Bronchial epithelial cell (primary cell): ENCODE measurements at regions not wholly inside any gene's neighbourhood (a gene's known extent, or its start where the extent isn't known, plus 50 kb on each side); places are given as distances from the start of the nearest gene placed in this dataset.

Source experiments
- DNase-seq: peaks from one replicate; pipeline ENCODE4 v3.0.0-alpha.2; 2010; ENCODE audit warnings: low read depth
- FAIRE-seq: peaks from 2 replicates; lab custom pipeline; 2011; peaks lifted over from hg19 to GRCh38; lab: Jason Lieb, UNC
- H3K27me3 ChIP-seq: 2 replicates; pipeline ENCODE4 v1.5.1; 2011; ENCODE audit warnings: low read length; ENCODE audit not compliant: control insufficient read depth, insufficient read depth
- H3K36me3 ChIP-seq: 2 replicates; pipeline ENCODE4 v1.5.1; 2011; ENCODE audit warnings: low read length; ENCODE audit not compliant: control insufficient read depth, insufficient read depth
- H3K4me3 ChIP-seq: 2 replicates; pipeline ENCODE4 v1.5.1; 2011; ENCODE audit warnings: mild to moderate bottlenecking, low read depth, low read length, control low read depth
- TF ChIP-seq, protein P1 (sequence below): IDR thresholded peaks from 2 replicates; pipeline ENCODE4 v1.5.1; 2011; ENCODE audit warnings: mild to moderate bottlenecking, moderate library complexity, low read length, control low read depth, inconsistent platforms; ENCODE audit not compliant: insufficient read depth, severe bottlenecking

DNA sequence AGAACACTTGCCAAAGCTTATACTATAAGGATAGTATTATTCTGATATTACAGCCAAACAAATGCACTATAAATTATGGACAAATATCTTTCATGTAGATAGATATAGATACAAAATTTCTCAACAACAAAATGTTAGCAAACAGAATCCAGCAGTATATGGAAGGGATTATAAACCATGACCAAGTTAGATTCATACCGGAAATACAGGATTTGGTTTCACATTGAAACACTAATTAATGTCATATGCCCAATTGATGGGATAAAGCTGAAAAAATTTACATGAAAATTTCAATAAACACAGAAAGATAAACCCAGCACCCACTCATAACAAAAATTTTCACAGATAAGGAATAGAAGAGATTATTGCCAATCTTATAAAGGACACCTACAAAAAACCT is 770.3 kb upstream of the SLC35B3 start:
- TF ChIP-seq, protein P1, sequence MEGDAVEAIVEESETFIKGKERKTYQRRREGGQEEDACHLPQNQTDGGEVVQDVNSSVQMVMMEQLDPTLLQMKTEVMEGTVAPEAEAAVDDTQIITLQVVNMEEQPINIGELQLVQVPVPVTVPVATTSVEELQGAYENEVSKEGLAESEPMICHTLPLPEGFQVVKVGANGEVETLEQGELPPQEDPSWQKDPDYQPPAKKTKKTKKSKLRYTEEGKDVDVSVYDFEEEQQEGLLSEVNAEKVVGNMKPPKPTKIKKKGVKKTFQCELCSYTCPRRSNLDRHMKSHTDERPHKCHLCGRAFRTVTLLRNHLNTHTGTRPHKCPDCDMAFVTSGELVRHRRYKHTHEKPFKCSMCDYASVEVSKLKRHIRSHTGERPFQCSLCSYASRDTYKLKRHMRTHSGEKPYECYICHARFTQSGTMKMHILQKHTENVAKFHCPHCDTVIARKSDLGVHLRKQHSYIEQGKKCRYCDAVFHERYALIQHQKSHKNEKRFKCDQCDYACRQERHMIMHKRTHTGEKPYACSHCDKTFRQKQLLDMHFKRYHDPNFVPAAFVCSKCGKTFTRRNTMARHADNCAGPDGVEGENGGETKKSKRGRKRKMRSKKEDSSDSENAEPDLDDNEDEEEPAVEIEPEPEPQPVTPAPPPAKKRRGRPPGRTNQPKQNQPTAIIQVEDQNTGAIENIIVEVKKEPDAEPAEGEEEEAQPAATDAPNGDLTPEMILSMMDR, result no peak
- DNase-seq (no peak), FAIRE-seq (no peak)
- Histone ChIP-seq H3K4me3 (no peak overlapping the region), H3K36me3 (no peaks in the 10 kb centered on the region), H3K27me3 (no peaks in the 10 kb centered on the region)

DNA sequence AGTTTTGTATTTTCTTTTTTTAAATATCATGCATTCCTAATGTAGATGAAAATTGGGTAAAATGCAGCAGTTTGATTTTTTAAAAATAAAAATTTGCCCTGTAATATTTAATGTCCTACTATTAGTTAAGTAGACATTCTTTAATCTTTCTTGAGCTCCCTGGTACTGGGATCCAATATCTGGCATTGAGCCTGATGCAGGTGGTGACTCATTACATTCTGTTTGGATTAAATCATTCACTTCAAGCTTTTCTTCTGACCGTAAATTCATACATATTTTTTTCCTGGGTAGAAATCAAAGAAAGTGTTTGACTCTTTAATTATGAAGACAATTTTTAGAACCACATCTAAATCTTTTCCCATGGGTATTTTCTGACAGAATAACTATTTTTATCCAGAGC is 768.8 kb upstream of the SLC35B3 start:
- FAIRE-seq (no peak), DNase-seq (peak; percentile 93)
- H3K36me3 ChIP-seq, result no peaks in the 10 kb centered on the region
- TF ChIP-seq, protein P1, result no peak
- no peaks in the 10 kb centered on the region for H3K27me3 ChIP-seq
- H3K4me3 ChIP-seq, result no peak overlapping the region

DNA sequence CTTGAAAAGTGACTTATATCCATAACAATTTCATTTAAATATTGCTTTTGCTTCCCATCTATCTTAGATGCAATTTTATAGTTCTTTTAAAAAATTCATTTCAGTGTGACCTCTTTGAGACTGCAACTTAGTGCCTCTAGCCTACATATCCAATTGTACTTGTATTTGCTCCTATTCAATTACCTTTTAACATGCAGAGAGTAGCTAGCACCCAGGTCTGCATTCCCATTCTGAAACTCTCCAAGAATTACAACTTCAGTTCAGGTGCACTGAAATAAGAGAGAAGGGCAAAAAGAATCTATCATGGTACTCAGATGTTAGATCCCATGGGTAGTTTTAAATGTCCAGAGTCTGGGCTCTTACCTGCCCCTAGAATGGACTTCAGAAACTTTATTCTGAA is 765.4 kb upstream of the SLC35B3 start:
- Histone ChIP-seq H3K27me3 (no peaks in the 10 kb centered on the region), H3K4me3 (no peak overlapping the region), H3K36me3 (no peaks in the 10 kb centered on the region)
- DNase-seq, result no peak
- TF ChIP-seq, protein P1, result no peak
- no peak for FAIRE-seq

DNA sequence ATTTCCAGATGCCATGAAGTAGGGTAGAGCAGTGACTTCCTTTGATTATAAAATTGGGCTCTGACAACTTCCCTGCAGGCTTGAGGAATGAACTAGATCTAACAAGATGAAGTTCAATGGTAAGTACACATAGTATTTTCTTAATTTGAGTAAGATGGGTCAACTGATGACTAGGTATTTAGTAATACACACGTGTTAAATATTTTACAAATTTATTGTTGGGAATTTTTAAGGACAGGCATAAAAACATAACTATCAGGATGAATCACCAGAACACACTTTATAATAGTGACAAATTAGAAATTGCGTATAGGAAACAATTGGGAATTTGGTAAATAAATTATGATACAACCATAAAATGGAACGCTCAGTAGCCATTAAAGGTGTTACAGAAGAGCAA is 762.4 kb upstream of the SLC35B3 start:
- Histone ChIP-seq H3K4me3 (no peak overlapping the region), H3K27me3 (no peaks in the 10 kb centered on the region), H3K36me3 (no peaks in the 10 kb centered on the region)
- FAIRE-seq, result no peak
- peak; percentile 56 for DNase-seq
- TF ChIP-seq, protein P1, result no peak

DNA sequence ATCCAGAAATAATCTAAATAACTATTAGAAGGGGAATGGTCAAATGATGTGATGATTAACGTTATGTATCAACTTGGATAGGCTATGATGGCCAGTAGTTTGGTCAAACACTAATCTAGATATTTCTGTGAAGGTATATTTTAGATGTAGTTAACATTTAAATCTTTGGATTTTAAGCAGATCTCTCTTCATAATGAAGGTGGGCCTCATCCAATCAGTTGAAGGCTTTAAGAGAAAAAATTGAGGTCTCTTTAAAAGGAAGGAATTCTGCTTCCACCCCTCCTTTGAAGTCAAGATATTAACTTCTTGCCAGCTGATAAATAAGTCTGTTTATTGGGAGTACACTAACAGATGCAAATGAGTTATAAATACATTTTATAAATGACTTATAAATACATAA is 760.0 kb upstream of the SLC35B3 start:
- no peak for DNase-seq
- TF ChIP-seq, protein P1, result no peak
- Histone ChIP-seq H3K36me3 (no peaks in the 10 kb centered on the region), H3K27me3 (no peaks in the 10 kb centered on the region), H3K4me3 (no peak overlapping the region)
- FAIRE-seq, result no peak

DNA sequence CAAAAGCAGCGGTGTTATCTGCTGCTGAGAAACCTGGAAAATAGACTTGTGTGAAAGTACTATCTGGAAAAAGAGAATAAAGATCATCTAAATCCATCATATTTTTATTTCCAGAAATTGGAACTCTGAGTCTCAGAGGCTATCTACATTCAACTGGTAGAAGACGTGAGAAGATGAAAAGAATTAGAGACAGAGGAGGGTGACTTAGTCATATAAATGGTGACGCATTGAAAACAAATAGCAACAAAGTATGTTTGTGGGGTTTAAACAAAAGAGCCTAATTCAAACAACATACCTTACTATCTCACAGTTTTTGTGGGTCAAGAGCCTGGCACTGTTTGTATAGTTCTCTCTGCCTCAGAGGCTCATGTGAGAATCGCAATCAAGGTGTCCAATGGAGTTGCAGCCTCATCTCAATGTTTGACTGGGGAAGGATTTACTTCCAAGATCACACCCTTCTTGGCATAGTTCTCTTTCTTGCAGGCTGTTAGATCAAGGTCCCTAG is 757.1 kb upstream of the SLC35B3 start:
- FAIRE-seq (no peak), DNase-seq (peak; percentile 55)

More for the DNA sequence above, 757.1 kb upstream of the SLC35B3 start:
- Histone ChIP-seq H3K4me3 (no peak overlapping the region), H3K36me3 (no peaks in the 10 kb centered on the region), H3K27me3 (no peaks in the 10 kb centered on the region)
- TF ChIP-seq, protein P1, result no peak
